Spleen (tissue), 11 donors: ENCODE measurements at regions not wholly inside any gene's neighbourhood (a gene's known extent, or its start where the extent isn't known, plus 50 kb on each side); places are given as distances from the start of the nearest gene placed in this dataset.

Experiments used
- DNase-seq: peaks from one replicate; pipeline ENCODE4 v3.0.0-alpha.2; 2020
- H3K27ac ChIP-seq, 8 donors: fragments of 200-600 bp; sonication (generic) in 7 of 8; 1 replicate in 4 of 8; 2 replicates in 4 of 8; pipeline versions ENCODE4 v1.5.0 to v1.8.0; 2016 to 2021; ENCODE audit warnings: inconsistent platforms in 4 of 8, mild to moderate bottlenecking in 4 of 8, moderate library complexity in 1 of 8
- H3K27me3 ChIP-seq, 7 donors: fragments of 200-600 bp; sonication (generic) in 6 of 7; replicated peaks in 1 of 7; 1 replicate in 4 of 7; 2 replicates in 3 of 7; pipeline versions ENCODE4 v1.5.0 to v1.8.0; 2016 to 2021; ENCODE audit warnings: inconsistent platforms in 3 of 7, mild to moderate bottlenecking in 1 of 7
- H3K36me3 ChIP-seq, 6 donors: fragments of 200-600 bp; sonication (generic) in 5 of 6; 1 replicate in 4 of 6; 2 replicates in 2 of 6; pipeline versions ENCODE4 v1.5.0 to v1.8.0; 2016 to 2021; ENCODE audit warnings: inconsistent platforms in 2 of 6
- H3K4me1 ChIP-seq, 6 donors: fragments of 200-600 bp; sonication (generic) in 5 of 6; 1 replicate in 3 of 6; 2 replicates in 3 of 6; pipeline versions ENCODE4 v1.5.0 to v1.8.0; 2016 to 2021; ENCODE audit warnings: inconsistent platforms in 3 of 6
- H3K4me3 ChIP-seq, 8 donors: fragments of 200-600 bp; sonication (generic) in 7 of 8; 1 replicate in 4 of 8; 2 replicates in 4 of 8; pipeline versions ENCODE4 v1.5.0 to v1.8.0; 2016 to 2021; ENCODE audit warnings: inconsistent platforms in 4 of 8, mild to moderate bottlenecking in 4 of 8, moderate library complexity in 2 of 8
- H3K9me3 ChIP-seq, 8 donors: fragments of 200-600 bp; sonication (generic) in 7 of 8; 1 replicate in 4 of 8; 2 replicates in 4 of 8; pipeline versions ENCODE4 v1.5.0 to v1.8.0; 2016 to 2021; ENCODE audit warnings: inconsistent platforms in 4 of 8
- CTCF ChIP-seq, 11 experiments: fragments of 200-600 bp in 7 of 11; fragments of 450-650 bp in 4 of 11; sonication (generic) in 4 of 11; IDR thresholded peaks in 8 of 11; conservative IDR thresholded peaks in 3 of 11; 1 replicate in 7 of 11; 2 replicates in 4 of 11; pipeline versions ENCODE4 v1.4.0 to v1.8.0; 2016 to 2021; ENCODE audit warnings: antibody characterized with exemption in 11 of 11, inconsistent platforms in 4 of 11, mild to moderate bottlenecking in 1 of 11
- POLR2A ChIP-seq, 3 donors: fragments of 450-650 bp; IDR thresholded peaks; one replicate each; pipeline ENCODE4 v1.5.1; 2017; ENCODE audit warnings: antibody characterized with exemption in 3 of 3, mild to moderate bottlenecking in 1 of 3
- POLR2AphosphoS5 ChIP-seq, 3 donors: sonication (generic); formaldehyde crosslinking; IDR thresholded peaks; one replicate each; pipeline ENCODE4 v1.5.1; 2017; ENCODE audit warnings: antibody characterized with exemption in 3 of 3
- WGBS, 5 donors: extraction: QIAGEN DNeasy Blood & Tissue Kit in 3 of 5; methylation state at CpG; one replicate each; pipeline versions ENCODE4 v1.1.5 to v1.1.7; 2013 to 2018; 5-methylcytosine and 5-hydroxymethylcytosine counted together
- intact Hi-C: fragments of 100-400 bp; cut with DNase I; formaldehyde crosslinking; loops from one replicate; pipeline ENCODE4 v1.15.0; 2023; ENCODE audit warnings: low total_unique reads
- donor health status: healthy with polysubstance abuse.
- donor health status: DM: no; HTN: no; CAD: no; lungs with moderate emphysema.
- donor health status: DM: no; HTN: no; CAD: no.
- donor health status: Bipolar disorder and iron deficiency.
- donor health status: healthy.
- donor health status: DM: no; HTN: no; CAD: no.
- donor health status: DM: yes; HTN: yes; CAD: no.

- peaks cover 0 to under 1% (median 0%) of the 10 kb centered on the region in 7 donors for H3K27me3 ChIP-seq
- WGBS, 5 donors, result 16 to 34% (median 18%) methylated on average over 5 of the region's 5 CpGs
- DNase-seq, result no peak
- no peaks in the 10 kb centered on the region for H3K36me3 ChIP-seq
- H3K4me1 ChIP-seq, result peaks cover 0 to 3% (median 0%) of the 10 kb centered on the region in 6 donors
- no peak overlapping the region for H3K27ac ChIP-seq
- H3K9me3 ChIP-seq, result peaks cover 0 to 6% (median 0%) of the 10 kb centered on the region in 8 donors
- intact Hi-C loops, result no loop called here
- H3K4me3 ChIP-seq, result no peak overlapping the region
- TF ChIP-seq POLR2A (IDR thresholded peaks at IDR 0.05) (no peak), CTCF (IDR thresholded peaks at IDR 0.05 in 8 of 11, conservative IDR thresholded peaks at IDR 0.05 in 3 of 11) (no peak), POLR2AphosphoS5 (IDR thresholded peaks at IDR 0.05) (no peak)
These were observed 682.7 kb upstream of the RAB6C start for GRCh38 chr2:129296806-129297205.

- H3K27ac ChIP-seq, result no peak overlapping the region
- H3K4me1 ChIP-seq, result peaks cover 0 to 3% (median 0%) of the 10 kb centered on the region in 6 donors
- no peak overlapping the region for H3K4me3 ChIP-seq
- intact Hi-C loops, result no loop called here
- H3K27me3 ChIP-seq, result no peaks in the 10 kb centered on the region
- no peaks in the 10 kb centered on the region for H3K36me3 ChIP-seq
- peaks cover 0 to 6% (median 0%) of the 10 kb centered on the region in 8 donors for H3K9me3 ChIP-seq
- 60 to 82% (median 72%) methylated on average over 4 of the region's 4 CpGs for WGBS, 5 donors
- TF ChIP-seq CTCF (IDR thresholded peaks at IDR 0.05 in 8 of 11, conservative IDR thresholded peaks at IDR 0.05 in 3 of 11), result no peak
- no peak for TF ChIP-seq POLR2AphosphoS5 (IDR thresholded peaks at IDR 0.05)
- no peak for TF ChIP-seq POLR2A (IDR thresholded peaks at IDR 0.05)
- DNase-seq, result no peak
These were observed 682.0 kb upstream of the RAB6C start for GRCh38 chr2:129297430-129297829.

GRCh38 chr2:129299338-129299737 is 680.1 kb upstream of the RAB6C start:
- no peaks in the 10 kb centered on the region for H3K27me3 ChIP-seq
- H3K4me1 ChIP-seq, result peaks cover 0 to 3% (median 0%) of the 10 kb centered on the region in 6 donors
- H3K27ac ChIP-seq, result no peak overlapping the region
- WGBS, 5 donors, result 63 to 97% (median 91%) methylated on average over 2 of the region's 2 CpGs
- DNase-seq, result no peak
- H3K4me3 ChIP-seq, result no peak overlapping the region
- H3K36me3 ChIP-seq, result no peaks in the 10 kb centered on the region
- intact Hi-C loops, result no loop called here
- H3K9me3 ChIP-seq, result peaks cover 0 to 6% (median 0%) of the 10 kb centered on the region in 8 donors
- TF ChIP-seq POLR2A (IDR thresholded peaks at IDR 0.05), result no peak
- TF ChIP-seq CTCF (IDR thresholded peaks at IDR 0.05 in 8 of 11, conservative IDR thresholded peaks at IDR 0.05 in 3 of 11), result no peak

- no peak for TF ChIP-seq POLR2AphosphoS5 (IDR thresholded peaks at IDR 0.05)
- no peak for TF ChIP-seq CTCF (IDR thresholded peaks at IDR 0.05 in 8 of 11, conservative IDR thresholded peaks at IDR 0.05 in 3 of 11)
- TF ChIP-seq POLR2A (IDR thresholded peaks at IDR 0.05), result no peak
- H3K4me1 ChIP-seq, result peaks cover 0 to 3% (median 0%) of the 10 kb centered on the region in 6 donors
- intact Hi-C loops, result no loop called here
- no peaks in the 10 kb centered on the region for H3K36me3 ChIP-seq
- H3K27ac ChIP-seq, result no peak overlapping the region
- peaks cover 0 to 10% (median 0%) of the 10 kb centered on the region in 8 donors for H3K9me3 ChIP-seq
- H3K4me3 ChIP-seq, result no peak overlapping the region
- WGBS, 5 donors, result 79 to 96% (median 92%) methylated on average over 4 to 8 of the region's 8 CpGs
- DNase-seq, result no peak
- H3K27me3 ChIP-seq, result no peaks in the 10 kb centered on the region
These were observed 679.7 kb upstream of the RAB6C start for GRCh38 chr2:129299756-129300155.
